ENCODE measurements at regions not wholly inside any gene's neighbourhood (a gene's known extent, or its start where the extent isn't known, plus 50 kb on each side); places are given as distances from the start of the nearest gene placed in this dataset.

DNA sequence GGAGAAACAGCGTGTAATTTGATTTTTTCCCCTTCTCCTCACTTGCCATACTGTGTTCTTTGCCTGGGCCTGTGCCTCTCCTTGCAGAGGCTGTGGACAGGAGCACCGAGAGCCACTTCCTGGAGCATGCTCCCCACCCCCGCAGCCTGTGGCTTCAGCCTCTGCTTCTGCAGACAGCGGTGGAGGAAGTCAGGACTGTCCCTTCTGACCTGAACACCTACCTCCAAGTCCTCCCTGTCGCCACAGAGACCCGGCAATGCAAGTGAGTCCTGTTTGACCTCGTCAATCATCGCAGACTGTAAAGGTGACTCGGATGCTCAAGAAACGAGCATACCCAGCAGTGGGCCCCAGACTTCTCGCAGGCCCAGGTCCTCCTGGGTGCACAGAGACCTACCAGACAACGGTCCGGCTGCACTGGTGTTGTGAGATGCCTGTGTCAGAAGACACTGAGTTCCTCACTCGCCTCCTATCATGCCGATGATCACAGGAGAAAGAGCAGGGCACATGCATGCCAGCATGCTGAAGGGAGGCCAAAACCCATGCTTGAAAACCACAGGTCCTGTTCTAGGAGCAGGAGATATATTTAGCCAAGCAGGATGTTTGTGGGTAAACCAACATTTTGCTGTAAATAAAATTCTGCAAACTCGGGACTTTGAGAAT is 198.8 kb downstream of the AUH start:
- TF ChIP-seq, protein P1, sequence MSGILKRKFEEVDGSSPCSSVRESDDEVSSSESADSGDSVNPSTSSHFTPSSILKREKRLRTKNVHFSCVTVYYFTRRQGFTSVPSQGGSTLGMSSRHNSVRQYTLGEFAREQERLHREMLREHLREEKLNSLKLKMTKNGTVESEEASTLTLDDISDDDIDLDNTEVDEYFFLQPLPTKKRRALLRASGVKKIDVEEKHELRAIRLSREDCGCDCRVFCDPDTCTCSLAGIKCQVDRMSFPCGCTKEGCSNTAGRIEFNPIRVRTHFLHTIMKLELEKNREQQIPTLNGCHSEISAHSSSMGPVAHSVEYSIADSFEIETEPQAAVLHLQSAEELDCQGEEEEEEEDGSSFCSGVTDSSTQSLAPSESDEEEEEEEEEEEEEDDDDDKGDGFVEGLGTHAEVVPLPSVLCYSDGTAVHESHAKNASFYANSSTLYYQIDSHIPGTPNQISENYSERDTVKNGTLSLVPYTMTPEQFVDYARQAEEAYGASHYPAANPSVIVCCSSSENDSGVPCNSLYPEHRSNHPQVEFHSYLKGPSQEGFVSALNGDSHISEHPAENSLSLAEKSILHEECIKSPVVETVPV (CRISPR knock-in tag; IDR thresholded peaks at IDR 0.05), result no peak
- TF ChIP-seq CSDC2 (CRISPR knock-in tag; IDR thresholded peaks at IDR 0.05) (no peak), ARNTL (CRISPR knock-in tag; IDR thresholded peaks at IDR 0.05; ENCODE audit: borderline replicate concordance, low read depth) (no peak), TCF4 (CRISPR knock-in tag; IDR thresholded peaks at IDR 0.05; ENCODE audit: borderline replicate concordance) (no peak)
- TF ChIP-seq, protein P2, sequence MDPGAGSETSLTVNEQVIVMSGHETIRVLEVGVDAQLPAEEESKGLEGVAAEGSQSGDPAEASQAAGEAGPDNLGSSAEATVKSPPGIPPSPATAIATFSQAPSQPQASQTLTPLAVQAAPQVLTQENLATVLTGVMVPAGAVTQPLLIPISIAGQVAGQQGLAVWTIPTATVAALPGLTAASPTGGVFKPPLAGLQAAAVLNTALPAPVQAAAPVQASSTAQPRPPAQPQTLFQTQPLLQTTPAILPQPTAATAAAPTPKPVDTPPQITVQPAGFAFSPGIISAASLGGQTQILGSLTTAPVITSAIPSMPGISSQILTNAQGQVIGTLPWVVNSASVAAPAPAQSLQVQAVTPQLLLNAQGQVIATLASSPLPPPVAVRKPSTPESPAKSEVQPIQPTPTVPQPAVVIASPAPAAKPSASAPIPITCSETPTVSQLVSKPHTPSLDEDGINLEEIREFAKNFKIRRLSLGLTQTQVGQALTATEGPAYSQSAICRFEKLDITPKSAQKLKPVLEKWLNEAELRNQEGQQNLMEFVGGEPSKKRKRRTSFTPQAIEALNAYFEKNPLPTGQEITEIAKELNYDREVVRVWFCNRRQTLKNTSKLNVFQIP (CRISPR knock-in tag; IDR thresholded peaks at IDR 0.05; ENCODE audit: borderline replicate concordance, low read depth), result no peak
- TF ChIP-seq, protein P3, sequence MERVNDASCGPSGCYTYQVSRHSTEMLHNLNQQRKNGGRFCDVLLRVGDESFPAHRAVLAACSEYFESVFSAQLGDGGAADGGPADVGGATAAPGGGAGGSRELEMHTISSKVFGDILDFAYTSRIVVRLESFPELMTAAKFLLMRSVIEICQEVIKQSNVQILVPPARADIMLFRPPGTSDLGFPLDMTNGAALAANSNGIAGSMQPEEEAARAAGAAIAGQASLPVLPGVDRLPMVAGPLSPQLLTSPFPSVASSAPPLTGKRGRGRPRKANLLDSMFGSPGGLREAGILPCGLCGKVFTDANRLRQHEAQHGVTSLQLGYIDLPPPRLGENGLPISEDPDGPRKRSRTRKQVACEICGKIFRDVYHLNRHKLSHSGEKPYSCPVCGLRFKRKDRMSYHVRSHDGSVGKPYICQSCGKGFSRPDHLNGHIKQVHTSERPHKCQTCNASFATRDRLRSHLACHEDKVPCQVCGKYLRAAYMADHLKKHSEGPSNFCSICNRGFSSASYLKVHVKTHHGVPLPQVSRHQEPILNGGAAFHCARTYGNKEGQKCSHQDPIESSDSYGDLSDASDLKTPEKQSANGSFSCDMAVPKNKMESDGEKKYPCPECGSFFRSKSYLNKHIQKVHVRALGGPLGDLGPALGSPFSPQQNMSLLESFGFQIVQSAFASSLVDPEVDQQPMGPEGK (CRISPR knock-in tag; IDR thresholded peaks at IDR 0.05; ENCODE audit: borderline replicate concordance), result no peak
